NCI-H1105 treated with DMSO at 0.1 percent for 48 hours (cell line): ENCODE measurements at regions not wholly inside any gene's neighbourhood (a gene's known extent, or its start where the extent isn't known, plus 50 kb on each side); places are given as distances from the start of the nearest gene placed in this dataset.
"Not testable (repeated sequence)": the region's sequence is repeated elsewhere in the genome, so short reads cannot be mapped to it uniquely, and the experiment has no call there.

Experiments
- DNase-seq: peaks from one replicate; lab custom pipeline; 2025; lab: John Stamatoyannopoulos, UW

DNA sequence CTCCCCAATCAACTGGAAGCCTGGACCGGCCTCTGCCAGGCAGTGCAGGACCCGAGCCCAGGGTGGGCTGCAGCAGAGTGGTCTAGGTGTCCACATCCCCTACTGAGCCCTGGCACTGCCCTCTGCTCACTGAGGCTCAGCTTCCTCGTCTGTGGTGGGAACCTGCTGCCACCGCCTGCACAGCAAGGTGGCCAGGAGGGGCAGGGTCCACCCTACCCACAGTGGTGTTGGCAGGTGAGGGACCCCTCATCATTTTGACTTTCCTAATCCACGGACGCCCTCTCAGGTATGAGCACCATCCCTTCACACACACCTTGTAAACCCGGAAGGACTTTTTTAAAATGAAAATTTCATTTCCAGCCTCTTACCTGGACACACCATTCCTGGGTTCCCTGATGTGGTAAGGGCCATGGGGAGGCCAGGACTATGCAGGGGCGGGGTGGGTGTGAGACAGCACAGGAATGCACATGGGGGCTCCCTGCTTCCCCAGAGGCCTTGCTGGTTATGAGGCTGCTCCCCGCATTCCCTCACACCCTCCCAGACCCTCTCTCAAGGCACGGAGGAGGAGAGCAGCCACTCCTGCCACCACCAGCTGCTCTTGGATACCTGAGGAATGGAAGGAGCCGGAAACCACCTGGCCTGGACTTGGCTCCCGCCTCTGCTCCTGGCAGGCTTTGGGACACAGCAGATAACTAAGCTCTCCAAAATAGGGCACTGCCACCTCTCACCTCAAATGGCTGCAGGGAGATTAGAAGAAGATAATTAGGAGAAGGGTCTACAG is 185.9 kb upstream of the TPM1 start:
- DNase-seq, result no peak

DNA sequence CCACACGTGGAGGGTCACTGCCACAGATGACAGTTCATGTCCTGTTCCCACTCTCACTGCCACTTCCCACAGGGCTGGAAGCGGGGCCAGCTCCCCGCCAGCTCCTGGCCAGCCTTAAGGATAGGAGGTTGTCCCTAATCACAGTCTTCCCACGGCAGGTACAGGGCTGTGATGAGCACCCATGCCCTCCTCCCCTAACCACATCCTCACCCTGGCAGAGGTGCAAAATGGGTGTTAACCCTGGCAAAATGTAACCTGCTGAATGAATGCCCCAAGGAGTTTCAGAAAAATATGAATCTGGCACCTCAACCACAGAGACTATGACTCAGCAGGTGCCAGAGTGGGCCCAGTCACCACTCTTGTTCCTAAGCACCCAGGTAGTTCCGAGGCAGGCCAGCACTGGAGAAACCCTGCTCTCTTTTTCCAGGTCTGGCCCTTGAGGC is 185.1 kb upstream of the TPM1 start:
- no peak for DNase-seq

DNA sequence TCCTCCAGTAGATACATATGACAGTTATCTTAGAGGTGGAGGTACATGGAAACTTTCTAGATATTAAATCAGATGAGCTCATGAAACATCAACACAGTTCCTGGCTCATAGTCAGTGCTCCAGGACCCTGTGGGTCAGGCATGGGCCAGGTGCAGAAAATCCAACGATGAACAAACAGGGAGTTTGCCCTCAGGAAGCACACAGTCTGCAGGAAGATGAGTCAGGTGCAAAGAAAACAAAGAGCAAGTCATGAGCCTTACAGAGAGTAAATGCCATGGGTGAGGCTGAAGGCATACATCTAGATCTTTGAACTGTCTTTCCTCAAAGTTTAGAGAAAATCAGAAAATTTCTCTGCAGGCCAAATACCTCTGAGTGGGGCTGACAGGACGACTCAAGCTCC is 184.2 kb upstream of the TPM1 start:
- DNase-seq, result no peak

DNA sequence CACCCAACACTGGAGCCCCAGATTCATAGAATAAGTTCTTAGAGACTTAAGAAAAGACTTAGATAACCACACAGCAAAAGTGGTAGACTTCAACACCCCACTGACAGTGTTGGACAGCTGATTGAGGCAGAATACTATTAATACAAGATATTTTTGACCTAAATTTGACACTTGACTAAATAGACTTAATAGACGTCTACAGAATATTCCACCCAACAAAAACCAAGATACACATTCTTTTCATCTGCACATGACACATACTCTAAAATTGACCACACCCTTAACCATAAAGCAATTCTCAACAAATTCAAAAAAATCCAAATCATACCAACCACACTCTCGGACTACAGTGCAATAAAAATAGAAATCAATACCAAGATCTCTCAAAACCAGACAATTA is 179.8 kb upstream of the TPM1 start:
- DNase-seq, result no peak

DNA sequence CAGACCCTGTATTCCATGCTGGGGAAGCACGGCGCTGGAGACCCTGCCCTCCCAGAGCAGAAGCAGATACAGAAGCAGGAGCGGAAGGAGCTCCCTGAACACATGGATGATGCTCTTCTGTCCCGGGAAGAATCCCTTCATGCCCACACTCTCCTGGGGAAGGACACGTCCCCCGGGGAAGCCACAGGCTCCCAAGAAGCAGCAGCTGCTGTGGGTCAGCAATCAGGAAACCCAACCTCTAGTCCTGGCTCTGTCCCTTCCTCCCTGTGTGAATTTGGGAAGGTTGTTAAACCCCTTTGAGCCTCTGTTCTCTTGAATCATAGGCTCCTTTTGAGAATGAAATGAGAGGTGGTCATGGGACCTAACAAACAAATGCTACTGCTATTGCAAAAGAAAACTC is 176.2 kb upstream of the TPM1 start:
- no peak for DNase-seq

DNA sequence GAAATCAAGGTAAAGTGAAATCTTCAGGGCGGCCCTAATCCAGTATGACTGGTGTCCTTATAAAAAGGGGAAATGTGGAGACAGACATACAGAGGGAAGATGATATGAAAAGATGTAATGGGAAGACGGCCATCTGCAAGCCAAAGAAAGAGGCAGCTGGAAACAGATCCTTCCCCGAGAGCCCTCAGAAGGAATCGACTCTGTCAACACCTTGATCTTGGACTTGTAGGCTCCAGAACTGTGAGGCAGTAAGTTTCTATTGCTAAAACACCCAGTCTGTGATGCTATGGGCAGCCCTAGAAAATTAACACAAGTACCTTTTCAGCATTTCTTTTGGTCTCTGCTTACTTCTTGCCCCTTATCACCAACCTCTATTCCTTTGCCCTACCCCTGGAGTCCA is 174.7 kb upstream of the TPM1 start:
- DNase-seq, result no peak

DNA sequence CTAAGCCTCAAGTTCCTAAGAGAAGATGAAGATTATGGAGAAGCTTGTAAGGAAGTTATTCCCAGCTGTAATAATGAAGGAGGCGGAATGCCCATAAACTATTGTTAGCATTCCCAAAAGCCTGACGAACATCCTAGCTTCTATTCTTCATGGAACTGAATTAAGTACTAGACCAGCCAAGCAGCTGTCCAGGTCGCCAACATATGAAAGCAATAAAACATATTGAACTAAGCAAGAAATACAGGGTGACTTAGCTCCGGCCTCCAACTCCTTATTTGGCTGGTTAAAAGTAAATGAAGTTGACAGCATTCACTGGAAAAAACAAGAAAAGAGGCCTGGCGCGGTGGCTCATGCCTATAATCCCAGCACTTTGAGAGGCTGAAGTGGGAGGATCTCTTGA is 174.0 kb upstream of the TPM1 start:
- DNase-seq, result no peak

DNA sequence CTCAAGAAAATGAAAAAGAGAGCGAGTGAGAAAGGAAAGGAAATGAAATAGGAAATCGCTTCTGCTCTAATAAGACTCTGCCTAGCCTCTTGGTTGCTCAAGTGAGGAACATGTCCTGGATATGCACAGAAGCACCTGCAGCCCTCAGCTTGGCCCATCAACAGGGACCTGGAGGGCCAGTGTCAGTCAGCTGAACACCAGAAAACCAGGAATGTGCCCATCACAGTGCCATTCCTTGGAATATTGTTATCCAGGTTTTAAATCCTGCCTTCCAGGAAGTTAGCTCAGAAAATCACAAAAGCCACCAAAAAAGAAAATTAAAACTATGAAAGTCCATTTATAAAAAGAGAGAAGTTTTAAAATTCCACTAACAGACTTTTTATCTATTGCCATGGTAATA is 173.4 kb upstream of the TPM1 start:
- no peak for DNase-seq

DNA sequence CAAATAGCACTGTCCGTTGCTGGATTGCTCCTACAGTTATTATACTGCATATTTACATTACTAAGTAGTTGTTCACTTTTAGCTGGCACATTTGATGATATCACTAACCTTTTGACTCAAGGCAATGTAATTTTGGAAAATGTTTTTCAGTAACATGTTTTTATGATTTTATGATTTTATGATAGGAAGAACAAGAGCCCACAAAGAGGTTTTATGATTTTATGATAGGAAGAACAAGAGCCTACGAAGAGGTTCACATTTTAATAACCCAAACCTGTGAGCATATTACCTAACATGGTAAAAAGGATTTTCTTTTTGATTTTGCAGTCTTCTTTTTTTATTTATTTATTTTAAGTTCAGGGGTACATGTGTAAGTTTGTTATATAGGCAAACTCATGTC is 172.3 kb upstream of the TPM1 start:
- DNase-seq, result no peak

DNA sequence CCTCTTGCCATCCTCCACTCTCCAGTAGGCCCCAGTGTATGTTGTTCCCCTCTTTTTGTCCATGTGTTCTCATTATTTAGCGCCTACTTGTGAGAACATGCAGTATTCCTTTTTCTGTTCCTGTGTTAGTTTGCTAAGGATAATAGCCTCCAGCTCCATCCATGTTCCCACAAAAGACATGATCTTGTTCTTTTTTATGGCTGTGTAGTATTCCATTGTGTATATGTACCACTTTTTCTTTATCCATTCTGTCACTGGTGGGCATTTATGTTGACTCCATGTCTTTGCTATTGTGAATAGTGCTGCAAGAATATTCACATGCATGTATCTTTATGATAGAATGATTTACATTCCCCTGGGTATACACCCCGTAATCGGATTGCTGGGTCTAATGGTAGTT is 171.8 kb upstream of the TPM1 start:
- not testable (repeated sequence) for DNase-seq

DNA sequence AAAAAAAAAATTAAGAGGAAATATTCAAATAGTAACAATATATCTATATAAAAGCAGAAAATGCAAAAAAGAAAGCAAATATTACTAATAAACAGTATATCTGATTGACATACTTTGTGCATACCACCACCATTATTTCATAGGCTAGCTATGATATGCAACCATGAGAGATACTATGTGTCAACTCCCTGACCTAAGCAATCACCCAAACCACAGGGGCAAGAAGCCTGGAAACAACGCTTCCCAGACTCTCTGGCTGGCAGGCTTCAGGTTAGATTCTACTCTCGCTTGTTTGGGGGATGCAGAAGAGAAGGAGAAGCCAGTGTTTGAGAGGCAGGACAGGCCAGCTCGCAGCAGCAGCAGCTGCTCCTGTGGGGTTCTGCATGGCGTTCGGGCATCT is 169.3 kb upstream of the TPM1 start:
- DNase-seq, result no peak

DNA sequence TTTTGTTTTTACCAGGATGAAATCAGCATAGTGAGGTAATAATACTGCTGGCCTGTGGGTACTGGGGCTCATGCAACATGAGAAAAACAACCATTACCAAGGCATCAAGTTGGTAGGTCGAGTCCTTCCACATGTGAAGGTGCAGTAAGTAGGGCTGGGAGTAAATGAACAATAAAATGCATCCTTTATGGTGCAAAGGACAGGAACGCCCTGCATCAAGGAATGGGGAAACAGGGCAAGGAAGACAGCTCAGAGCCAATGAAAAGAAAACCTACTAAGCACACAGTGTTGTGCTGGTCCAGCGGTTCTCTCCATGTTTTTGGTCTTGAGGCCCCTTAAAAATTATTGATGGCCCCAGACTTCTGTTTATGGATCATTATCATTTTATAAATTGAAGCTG is 168.5 kb upstream of the TPM1 start:
- DNase-seq, result no peak

DNA sequence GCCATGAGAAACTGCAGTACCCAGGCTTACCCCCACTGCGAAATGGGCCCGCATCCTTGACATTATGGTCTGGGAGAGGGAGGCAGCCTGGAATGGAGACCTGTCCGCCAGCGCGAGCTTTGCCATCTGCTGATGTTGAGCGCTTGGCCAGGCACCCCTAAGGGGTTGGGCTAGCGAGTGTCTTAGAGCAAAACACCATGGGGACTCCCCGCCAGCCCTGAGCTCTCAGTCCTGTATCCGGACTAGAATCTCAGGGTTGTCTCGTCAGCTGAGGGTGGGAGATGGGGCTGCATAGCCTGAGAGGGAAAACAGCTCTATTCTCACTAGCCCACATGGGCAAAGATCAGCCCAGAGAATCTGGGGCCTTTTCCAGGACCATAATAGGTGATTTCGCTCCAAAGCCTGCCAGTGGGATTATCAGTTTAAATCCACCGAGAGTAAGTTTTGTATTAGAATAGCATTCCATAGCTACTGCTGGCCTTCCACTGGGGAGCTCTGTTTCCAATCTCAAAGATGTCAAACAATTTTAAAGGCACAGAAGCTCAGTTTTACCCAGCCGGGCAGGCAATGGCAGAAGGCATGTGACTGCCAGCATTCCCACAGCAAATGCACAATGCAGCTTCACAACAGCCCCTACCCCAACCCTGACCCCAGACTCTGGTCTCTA is 167.5 kb upstream of the TPM1 start:
- no peak for DNase-seq

DNA sequence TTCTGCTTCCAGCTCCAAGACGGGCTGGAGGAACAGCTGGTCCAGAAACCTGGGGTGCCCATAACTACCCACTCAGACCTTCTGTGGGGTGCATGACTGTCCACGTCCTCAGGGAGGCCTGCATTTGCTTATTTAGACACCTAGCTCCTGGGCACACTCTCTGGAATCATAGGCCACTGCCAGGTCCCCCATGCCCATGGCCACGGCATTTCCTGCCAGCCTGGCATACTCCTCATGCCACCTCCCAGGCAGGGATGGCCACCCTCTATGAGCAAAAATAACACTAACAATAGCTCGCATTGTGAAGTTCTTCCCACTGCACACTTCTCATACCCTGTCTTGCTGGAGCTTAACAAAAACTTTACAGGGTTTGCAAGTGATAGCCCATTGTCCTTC is 166.9 kb upstream of the TPM1 start:
- no peak for DNase-seq

DNA sequence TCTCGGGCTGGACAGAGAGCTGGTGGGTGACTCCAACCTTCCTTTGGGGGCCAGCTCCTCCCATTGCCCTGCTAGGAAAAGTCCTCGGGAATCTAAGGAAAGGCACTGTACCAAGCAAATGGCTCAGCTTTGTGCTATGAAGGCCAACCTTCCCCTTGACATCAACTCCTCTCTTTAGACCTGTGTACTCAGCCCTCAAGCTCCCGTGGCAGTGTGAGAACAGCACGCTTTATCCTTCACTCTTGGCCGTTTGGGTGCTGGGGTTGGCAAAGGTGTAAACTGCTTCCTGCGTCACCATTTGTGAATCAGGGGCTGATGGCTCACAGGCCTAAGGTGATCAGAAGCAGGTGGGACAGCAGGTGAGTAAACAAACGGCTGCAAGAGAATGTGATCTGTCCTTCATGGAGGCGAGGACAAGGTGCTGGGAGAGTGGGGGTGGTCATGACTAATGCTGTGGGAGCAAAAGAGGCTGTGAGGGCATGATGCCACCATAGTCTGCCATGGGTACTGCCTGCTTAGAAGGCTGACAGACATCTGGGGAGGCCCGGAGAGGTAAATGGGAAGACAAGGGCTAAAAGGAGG is 165.2 kb upstream of the TPM1 start:
- DNase-seq, result peak; percentile 31

DNA sequence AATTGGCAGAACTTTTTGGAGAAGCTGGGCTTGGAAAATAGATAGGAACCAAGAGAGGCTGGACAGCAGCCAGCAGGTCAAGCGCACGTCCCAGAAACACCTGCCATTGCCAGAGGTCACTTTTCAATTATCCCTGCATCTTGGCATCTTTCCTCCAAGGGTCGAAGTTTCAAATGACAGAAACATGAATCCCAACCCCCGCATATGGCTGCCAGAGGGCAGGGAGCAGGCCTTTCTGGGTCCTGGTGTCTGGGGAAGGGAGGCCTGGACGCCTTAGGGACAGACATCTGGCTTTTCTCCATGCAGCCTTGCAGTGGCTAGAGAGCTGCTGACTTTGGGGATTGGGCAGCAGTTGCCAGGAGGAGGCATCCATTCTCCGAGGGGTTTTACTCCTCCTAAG is 164.5 kb upstream of the TPM1 start:
- no peak for DNase-seq

DNA sequence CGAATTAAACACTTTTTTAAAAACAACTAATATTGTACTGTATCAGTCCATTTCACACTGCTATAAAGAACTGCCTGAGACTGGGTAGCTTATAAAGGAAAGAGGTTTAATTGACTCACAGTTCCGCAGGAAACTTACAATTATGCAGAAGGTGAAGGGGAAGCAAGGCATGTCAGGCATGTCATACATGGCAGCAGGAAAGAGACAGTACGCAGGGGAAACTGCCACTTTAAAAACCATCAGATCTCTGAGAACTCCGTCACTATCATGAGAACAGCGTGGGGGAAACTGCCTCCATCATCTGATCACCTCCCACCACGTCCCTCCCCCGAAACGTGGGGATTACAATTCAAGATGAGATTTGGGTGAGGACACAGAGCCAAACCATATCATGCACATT is 162.8 kb upstream of the TPM1 start:
- DNase-seq, result no peak

DNA sequence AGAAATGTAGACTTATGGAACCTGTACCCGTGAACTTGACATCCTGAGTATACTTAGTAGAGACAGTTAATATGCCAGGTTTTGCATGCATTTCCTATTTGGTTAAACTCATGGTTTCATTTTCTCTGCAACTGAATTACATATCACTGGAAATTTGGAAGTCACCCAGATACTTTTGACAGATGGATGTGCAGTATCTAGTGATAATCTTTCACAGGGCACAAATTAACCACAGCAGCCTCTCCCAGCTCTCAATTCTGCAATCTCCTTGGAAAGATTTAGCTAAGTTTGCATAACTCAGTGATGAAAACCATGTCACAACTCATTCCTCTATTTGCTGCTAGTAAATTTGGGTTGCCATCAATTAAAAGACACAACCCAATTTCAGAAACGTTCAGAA is 162.3 kb upstream of the TPM1 start:
- no peak for DNase-seq

DNA sequence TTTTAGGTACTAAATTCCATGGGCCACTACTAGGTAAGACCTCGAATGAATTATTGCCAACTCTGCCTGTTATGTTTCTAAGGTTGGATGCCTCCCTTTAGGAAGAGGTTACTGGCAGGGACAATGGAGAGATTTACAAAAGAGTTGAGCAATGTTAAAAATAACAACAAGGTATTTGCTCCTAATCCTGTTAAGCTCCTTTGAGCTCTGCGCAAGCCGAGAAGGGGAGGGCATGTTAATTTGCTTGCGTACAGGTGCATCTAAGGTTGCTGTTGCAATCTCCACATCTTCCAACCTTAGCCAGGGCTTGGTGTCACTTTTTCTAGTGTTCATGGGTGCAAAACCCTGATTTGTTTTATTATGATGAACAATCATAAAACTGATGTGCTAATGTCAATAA is 161.5 kb upstream of the TPM1 start:
- DNase-seq, result no peak

DNA sequence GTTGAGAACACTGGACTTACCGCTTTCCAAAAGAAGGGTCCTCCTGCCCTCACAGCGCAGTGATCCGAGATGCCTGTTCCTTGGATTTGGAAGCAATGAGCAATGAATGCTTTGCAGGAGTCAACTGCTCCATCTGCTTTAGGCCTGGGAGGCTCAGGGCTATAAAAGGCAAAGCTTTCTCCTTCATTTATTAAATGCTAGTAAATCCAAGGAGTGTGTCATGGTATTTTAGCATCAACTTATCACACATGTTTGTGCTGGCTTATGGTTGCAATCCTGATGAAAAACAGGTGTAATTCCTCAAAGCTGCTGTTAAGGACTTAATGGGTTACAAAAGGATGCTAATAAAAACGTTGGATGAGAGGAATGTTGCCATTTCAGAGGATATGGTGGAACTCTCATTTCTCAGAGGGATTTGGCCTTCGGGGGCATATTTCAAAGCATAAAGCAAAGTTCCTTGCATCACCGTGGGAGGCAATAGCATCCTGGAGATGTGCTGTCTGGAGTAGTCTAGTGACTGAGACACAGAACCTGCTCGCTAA is 158.5 kb upstream of the TPM1 start:
- no peak for DNase-seq

DNA sequence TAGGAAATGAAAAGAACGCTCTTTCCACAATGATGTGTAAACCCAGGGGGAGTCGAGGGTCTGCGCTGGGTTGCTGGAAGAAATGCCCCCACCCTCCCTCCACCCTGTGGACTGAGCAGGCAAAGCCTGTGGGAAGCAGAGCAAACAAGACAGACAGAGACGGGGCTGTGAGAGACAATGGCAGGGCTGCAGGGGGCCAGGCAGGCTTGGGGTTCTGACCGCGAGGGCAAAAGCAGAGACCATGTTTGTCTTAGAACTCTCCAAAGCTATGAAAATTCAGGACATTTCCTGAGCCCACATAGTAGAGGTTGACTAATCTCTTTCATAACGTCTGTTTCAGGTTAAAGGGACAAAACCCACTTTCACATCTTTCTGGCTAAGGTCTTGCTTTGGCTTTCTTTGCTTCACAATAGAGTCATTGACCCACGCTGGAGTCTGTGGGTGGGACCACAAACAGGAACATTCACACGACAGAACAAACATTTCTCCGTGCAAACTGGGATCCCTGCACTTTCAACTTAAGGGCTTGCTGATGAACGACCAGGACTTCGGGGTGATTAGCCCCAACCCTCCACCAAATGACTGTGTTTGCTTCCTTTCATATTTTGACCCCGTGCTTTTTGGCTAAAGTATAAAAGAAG is 156.0 kb upstream of the TPM1 start:
- no peak for DNase-seq

DNA sequence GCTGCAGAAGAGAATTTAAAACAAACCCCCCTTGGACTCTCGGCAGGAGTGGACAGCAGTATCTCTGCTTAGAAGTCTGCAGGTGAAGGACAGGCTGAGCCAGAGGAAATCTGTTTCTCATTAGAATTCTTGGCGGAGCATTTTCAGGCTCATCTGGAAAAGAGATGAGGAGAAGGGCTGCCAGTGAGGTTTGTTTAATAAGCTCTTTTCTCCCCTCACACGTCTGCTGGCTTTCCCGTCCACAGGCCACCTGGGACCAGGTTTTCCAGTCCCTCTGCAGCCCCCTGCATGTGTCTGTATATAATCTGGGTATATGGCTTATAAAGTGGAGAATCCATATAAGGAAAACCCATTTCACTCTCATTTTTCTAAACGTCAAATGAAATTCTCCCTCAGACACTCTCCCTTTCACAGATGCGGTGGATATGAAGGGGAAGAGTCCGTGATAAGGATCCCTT is 155.4 kb upstream of the TPM1 start:
- DNase-seq, result no peak

DNA sequence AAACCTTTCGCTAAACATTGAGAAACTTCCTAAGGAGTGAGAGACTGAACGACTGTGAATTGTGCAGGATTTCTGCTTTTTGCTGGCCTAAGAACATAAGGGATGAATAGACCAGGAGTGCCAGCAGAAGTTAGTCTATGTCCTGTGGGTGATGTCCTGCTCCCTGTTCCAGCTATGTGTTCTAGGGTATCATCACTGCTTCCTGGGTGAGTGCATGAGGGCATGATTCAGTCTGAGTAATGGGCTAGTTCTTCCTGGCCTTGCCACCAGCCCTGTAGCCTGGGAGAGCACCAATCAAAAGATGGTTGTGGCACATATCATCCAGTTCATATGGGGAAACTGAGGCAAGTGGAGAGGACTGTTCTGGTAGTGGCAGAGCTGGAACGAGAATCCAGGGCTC is 153.9 kb upstream of the TPM1 start:
- DNase-seq, result no peak
